GM21825 (cell line): ENCODE measurements at regions not wholly inside any gene's neighbourhood (a gene's known extent, or its start where the extent isn't known, plus 50 kb on each side); places are given as distances from the start of the nearest gene placed in this dataset.
"Not testable (repeated sequence)": the region's sequence is repeated elsewhere in the genome, so short reads cannot be mapped to it uniquely, and the experiment has no call there.

ENCODE experiments used
- ATAC-seq: cut with Tn5 transposase; IDR thresholded peaks from one replicate; pipeline ENCODE4 v1.9.1; 2021; ENCODE audit warnings: mild to moderate bottlenecking, moderate library complexity; ENCODE audit not compliant: unreplicated experiment

- no peak for ATAC-seq
Observed at GRCh38 chr6:15816661-15817060, 153.8 kb upstream of the DTNBP1 start.

GRCh38 chr6:15813698-15814097 lies 150.9 kb upstream of the DTNBP1 start:
- ATAC-seq = not testable (repeated sequence)

GRCh38 chr6:15811107-15811506 lies 148.3 kb upstream of the DTNBP1 start:
- ATAC-seq = no peak

GRCh38 chr6:15810618-15811017 lies 147.8 kb upstream of the DTNBP1 start:
- no peak for ATAC-seq

GRCh38 chr6:15809367-15809766 lies 146.5 kb upstream of the DTNBP1 start:
- ATAC-seq = no peak

GRCh38 chr6:15804164-15805154 lies 141.6 kb upstream of the DTNBP1 start:
- ATAC-seq = no peak

GRCh38 chr6:15802466-15802865 lies 139.6 kb upstream of the DTNBP1 start:
- ATAC-seq = no peak

GRCh38 chr6:15801912-15802311 lies 139.1 kb upstream of the DTNBP1 start:
- no peak for ATAC-seq

GRCh38 chr6:15800841-15801617 lies 138.2 kb upstream of the DTNBP1 start:
- no peak for ATAC-seq

GRCh38 chr6:15798533-15799255 lies 135.9 kb upstream of the DTNBP1 start:
- ATAC-seq = no peak

GRCh38 chr6:15796844-15797243 lies 134.0 kb upstream of the DTNBP1 start:
- no peak for ATAC-seq

GRCh38 chr6:15796130-15796771 lies 133.4 kb upstream of the DTNBP1 start:
- ATAC-seq = no peak

GRCh38 chr6:15793826-15794225 lies 131.0 kb upstream of the DTNBP1 start:
- ATAC-seq = no peak

- ATAC-seq = no peak
Observed at GRCh38 chr6:15793288-15793687, 130.5 kb upstream of the DTNBP1 start.

GRCh38 chr6:15792842-15793241 lies 130.0 kb upstream of the DTNBP1 start:
- no peak for ATAC-seq

- ATAC-seq = no peak
Observed at GRCh38 chr6:15791448-15792181, 128.8 kb upstream of the DTNBP1 start.

GRCh38 chr6:15790116-15790515 lies 127.3 kb upstream of the DTNBP1 start:
- ATAC-seq = no peak

- no peak for ATAC-seq
Observed at GRCh38 chr6:15786846-15787245, 124.0 kb upstream of the DTNBP1 start.

GRCh38 chr6:15783484-15783883 lies 120.7 kb upstream of the DTNBP1 start:
- no peak for ATAC-seq

- no peak for ATAC-seq
Observed at GRCh38 chr6:15781890-15782289, 119.1 kb upstream of the DTNBP1 start.
